Suprapubic skin (tissue), 3 donors: ENCODE measurements at regions not wholly inside any gene's neighbourhood (a gene's known extent, or its start where the extent isn't known, plus 50 kb on each side); places are given as distances from the start of the nearest gene placed in this dataset.

Experiments used
- EP300 ChIP-seq: sonication (generic); formaldehyde crosslinking; IDR thresholded peaks from one replicate; pipeline ENCODE4 v1.6.1; 2017; ENCODE audit warnings: antibody characterized with exemption
- TF ChIP-seq, protein P1 (sequence below), 2 donors: fragments of 200-600 bp in 1 of 2; fragments of 450-650 bp in 1 of 2; sonication (generic) in 1 of 2; IDR thresholded peaks; one replicate each; pipeline ENCODE4 v1.5.1; 2016 to 2019; ENCODE audit warnings: antibody characterized with exemption in 2 of 2, mild to moderate bottlenecking in 1 of 2, moderate library complexity in 1 of 2

- TF ChIP-seq, protein P1, sequence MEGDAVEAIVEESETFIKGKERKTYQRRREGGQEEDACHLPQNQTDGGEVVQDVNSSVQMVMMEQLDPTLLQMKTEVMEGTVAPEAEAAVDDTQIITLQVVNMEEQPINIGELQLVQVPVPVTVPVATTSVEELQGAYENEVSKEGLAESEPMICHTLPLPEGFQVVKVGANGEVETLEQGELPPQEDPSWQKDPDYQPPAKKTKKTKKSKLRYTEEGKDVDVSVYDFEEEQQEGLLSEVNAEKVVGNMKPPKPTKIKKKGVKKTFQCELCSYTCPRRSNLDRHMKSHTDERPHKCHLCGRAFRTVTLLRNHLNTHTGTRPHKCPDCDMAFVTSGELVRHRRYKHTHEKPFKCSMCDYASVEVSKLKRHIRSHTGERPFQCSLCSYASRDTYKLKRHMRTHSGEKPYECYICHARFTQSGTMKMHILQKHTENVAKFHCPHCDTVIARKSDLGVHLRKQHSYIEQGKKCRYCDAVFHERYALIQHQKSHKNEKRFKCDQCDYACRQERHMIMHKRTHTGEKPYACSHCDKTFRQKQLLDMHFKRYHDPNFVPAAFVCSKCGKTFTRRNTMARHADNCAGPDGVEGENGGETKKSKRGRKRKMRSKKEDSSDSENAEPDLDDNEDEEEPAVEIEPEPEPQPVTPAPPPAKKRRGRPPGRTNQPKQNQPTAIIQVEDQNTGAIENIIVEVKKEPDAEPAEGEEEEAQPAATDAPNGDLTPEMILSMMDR (IDR thresholded peaks at IDR 0.05), result no peak
- no peak for TF ChIP-seq EP300
Observed at GRCh38 chr6:112568066-112568465, 220.9 kb downstream of the RFPL4B start.
